GM12873 (cell line): ENCODE measurements at regions not wholly inside any gene's neighbourhood (a gene's known extent, or its start where the extent isn't known, plus 50 kb on each side); places are given as distances from the start of the nearest gene placed in this dataset.

Source experiments
- CTCF ChIP-seq: IDR thresholded peaks from 2 replicates; pipeline ENCODE4 v1.5.1; 2012; ENCODE audit warnings: low read depth, mild to moderate bottlenecking, moderate library complexity, low read length, control low read depth; ENCODE audit not compliant: insufficient read depth; ENCODE audit errors: missing control alignments

GRCh38 chr9:26789959-26790358 lies 102.6 kb downstream of the CAAP1 start:
- TF ChIP-seq CTCF, result no peak

GRCh38 chr9:26786564-26786963 lies 106.0 kb downstream of the CAAP1 start:
- TF ChIP-seq CTCF, result no peak

GRCh38 chr9:26782899-26783298 lies 109.7 kb downstream of the CAAP1 start:
- no peak for TF ChIP-seq CTCF

DNA sequence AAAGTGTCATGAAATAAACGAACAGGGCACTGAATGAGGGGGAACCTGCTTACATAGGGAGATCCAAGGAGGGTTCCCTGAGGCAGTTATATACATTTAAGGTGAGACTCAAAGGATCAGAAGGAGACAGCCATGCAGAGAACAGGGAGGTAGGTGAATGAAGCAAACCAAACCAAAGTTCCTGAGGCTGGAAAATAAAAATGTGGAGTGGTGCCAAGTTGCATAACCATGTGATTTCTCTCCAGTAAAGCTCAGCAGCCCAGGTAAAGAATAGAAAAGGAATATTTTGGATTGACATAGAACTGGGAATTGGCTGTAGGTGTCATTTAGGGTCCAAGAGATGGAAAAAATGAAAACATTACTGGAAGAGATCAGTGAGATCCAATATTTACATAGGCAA lies 110.7 kb downstream of the CAAP1 start:
- no peak for TF ChIP-seq CTCF

- no peak for TF ChIP-seq CTCF
These were observed 113.5 kb downstream of the CAAP1 start for GRCh38 chr9:26779062-26779461.

DNA sequence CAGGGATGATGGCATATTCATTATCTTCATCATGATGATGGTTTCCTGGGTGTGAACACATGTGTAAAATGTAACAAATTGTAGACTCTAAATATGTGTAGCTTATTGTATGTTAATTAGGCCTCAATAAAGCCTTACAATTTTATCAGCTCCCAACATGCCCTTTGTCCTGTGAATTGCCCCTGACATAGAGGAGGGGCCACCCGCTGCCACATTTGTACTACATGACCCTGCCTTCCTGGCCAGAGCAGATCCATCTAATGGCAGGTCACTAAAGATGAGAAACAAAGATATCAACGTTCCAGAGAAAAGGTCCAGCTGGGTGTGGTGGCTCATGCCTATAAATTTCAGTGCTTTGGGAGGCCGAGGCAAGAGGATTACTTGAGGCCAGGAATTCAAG lies 117.2 kb downstream of the CAAP1 start:
- TF ChIP-seq CTCF, result no peak

DNA sequence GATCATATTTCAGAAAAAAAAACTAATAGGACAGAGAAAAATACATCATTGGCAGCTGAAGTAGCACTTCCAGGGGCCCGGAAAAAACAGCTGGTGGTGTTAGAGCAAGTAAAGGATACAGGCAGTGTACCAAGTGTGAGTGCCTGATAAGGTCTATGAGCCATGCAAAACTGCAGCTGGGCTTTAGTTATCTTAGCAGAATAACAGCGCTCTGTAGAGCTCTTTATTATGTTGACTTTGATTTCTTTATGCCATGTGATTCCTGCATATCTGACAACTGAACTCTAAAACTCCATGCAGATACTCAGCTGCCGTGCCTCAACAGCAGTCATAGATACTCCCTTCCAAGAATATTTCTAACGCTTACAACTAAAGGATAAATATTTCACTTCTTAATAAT lies 119.5 kb downstream of the CAAP1 start:
- TF ChIP-seq CTCF, result no peak
